Cerebellar nuclear complex (tissue), 1 donor: ENCODE measurements at regions not wholly inside any gene's neighbourhood (a gene's known extent, or its start where the extent isn't known, plus 50 kb on each side); places are given as distances from the start of the nearest gene placed in this dataset.

Experiments
- DNase-seq, 2 experiments: peaks; one replicate each; lab custom pipeline; 2025; lab: John Stamatoyannopoulos, UW

GRCh38 chr11:113634940-113635575 lies 71.0 kb downstream of the TMPRSS5 start:
- DNase-seq = no peak

- no peak for DNase-seq
These were observed 73.1 kb downstream of the TMPRSS5 start for GRCh38 chr11:113632981-113633380.

GRCh38 chr11:113629562-113629961 lies 76.5 kb downstream of the TMPRSS5 start:
- DNase-seq = no peak

DNA sequence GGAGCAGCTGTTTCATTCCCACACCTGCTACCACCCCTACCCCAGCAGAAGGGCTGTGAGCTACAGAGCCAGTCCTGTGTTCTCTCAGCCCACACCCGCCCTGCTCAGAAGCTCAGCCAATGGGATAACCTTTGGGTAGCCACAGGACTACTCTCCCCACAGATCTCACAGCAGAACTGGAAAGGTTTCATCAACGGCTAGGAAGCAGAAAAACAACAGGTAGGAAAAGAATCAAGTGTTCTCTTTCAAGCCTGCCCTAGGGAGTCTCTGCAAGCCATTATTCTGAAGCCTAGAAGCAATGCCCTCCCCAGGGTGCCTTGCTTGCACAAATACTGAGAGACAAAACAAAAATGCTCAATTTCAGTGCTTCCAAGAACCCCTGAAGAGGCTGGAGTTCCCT lies 77.2 kb downstream of the TMPRSS5 start:
- DNase-seq = no peak

DNA sequence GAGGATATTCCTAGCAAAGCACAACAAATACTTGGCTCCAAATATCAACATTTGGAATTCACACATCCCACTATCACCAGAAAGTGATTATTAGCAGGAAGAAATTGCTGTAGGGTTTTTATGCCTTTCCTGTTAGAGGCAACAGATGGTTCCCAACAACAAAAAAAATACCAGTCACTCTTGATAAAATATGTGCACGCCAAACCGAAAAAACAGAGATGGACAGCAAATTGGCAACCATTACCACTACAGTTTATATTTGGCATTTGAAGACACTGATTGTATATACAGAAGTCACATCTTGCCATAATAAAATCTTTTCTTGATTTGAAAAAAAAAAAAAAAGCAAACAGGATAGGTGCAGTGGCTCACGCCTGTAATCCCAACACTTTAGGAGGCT lies 78.2 kb downstream of the TMPRSS5 start:
- no peak for DNase-seq

DNA sequence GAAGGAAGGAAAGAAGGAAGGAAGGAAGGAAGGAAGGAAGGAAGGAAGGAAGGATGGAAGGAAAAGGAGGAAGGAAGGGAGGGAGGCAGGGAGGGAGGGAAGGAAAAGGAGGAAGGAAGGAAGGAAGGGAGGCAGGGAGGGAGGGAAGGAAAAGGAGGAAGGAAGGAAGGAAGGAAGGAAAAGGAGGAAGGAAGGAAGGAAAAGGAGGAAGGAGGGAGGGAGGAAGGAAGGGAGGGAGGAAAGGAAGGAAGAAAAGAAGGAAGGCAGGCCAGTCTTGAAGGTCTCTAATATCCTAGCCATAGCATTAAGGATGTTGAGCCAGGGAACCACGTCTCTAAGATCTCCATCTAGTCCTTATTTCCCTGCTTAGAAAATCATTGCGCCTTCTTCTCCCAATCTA lies 78.8 kb downstream of the TMPRSS5 start:
- DNase-seq = no peak

DNA sequence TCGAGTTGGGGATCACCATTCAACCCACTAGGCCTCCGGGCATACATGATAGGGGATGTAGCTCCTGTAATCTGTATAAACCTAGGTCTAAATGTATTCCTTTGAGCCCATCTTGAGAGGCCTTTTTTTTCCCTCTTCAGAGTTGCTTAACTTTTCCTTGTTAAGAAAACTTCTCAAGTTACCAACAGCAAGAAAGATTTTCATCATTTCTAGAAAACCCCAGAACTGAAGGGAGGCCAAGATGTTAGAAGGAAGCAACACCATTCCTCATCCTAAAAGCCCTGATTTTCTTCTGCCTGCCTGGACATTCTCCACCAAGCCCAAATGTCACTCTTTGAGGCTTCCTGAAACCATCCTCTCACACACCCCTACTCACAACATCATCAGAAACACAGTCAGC lies 79.4 kb downstream of the TMPRSS5 start:
- DNase-seq = no peak

DNA sequence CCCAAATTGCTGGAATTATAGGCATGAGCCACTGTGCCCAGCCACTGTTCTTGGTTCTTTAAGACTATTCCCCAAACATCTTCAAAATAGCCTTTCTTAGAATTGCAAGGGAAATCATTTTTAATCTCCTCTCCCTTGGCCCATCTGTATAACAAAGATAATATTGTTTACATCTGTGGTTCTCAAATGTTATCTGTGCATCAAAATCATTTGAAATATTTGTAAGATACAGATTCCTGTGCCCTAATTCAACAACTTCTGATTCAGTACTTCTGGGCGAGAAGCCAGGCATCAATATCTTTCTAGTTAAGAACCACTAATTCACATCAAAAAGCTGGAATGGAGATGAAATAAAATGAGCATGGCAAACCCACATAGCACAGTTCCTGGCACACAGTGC lies 83.0 kb downstream of the TMPRSS5 start:
- no peak for DNase-seq

DNA sequence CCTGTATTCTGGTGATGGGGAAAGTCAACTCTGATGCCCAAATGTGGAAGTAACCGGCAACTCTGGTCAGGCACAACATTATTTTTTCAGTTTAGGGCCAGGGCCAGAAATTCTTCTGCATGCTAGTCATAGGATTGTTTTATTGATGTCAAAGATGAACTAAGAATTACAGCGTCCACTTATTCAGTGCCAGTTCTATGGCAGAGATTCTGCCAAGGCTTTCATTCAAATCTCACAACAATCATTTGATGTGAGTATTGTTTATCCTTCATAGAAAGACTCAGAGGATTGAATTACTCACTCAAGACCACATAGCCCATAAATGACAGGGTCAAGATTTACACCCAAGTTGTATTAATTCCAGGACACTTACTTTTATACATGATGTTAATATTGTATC lies 87.7 kb downstream of the TMPRSS5 start:
- no peak for DNase-seq

DNA sequence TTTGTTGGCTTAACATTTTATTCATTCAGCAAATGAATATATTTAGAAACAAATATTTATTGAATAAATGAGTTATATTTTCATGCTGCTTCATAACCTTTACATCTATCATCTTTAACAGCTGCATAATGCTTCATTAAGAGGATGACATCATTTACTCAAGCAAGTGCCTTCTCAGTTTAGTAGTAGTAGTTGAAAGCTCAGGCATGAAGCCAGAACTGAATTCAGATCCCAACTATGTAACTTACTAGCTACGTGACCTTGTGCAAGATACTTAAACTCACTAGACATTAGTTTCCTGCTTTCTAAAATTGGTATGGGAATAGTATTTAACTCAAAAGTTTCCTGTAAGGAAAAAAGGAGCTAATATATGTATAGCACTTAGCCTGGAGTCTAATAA lies 90.3 kb downstream of the TMPRSS5 start:
- DNase-seq = no peak

DNA sequence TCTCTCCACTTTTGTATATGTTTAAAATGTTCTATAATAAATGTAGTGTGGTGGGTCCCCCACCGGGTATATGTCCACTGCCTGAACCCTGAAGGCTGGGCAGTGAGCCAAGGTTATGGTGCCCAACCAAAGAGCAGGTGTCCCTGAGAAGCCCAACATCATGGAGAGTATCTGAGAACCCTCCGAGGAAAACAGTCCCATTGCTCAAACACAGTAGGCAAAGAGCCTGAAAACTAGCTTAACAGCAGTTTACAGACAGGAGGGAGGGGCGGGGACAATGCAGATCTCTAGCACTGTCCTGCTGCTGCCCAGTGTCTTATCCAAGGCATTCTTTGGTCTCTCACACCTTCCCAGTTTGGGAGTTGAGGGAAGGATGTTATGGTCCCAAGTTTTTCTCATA lies 91.0 kb downstream of the TMPRSS5 start:
- no peak for DNase-seq

DNA sequence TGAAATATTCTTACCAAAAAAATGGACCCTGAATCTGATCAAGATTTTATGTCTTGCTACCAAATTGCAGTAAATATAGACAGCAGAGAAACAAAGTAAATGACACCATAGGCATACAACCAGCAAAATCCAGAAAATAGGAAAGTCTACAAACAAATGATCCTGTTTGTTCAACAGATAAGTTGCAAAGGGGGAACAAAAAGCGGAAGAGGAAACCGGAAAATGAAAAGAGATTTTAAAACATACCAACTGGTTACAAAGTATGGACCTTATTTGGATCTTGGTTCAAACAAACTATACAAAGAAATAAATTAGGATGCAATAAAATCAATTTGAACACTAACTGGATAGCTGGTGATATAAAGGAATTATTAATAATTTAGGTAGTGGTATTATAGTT lies 92.0 kb downstream of the TMPRSS5 start:
- DNase-seq = no peak

DNA sequence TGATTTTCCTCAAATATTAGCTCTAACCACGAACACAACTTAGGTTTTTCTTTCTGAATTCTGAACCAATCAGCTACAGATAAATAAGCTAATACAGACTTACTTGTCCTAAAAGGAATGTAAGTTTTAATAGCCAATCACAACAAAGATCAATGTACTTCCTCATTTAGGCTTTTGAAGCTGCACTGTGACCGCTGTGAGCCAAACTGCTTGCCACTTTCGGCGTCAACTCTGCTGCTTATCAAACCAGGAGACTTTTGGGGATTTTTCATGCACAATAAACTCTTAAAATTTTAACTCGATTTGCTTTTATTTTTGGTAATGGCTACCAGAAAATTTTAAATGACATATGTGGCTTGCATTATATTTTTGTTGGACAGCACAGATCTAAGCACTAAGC lies 92.5 kb downstream of the TMPRSS5 start:
- DNase-seq = no peak

DNA sequence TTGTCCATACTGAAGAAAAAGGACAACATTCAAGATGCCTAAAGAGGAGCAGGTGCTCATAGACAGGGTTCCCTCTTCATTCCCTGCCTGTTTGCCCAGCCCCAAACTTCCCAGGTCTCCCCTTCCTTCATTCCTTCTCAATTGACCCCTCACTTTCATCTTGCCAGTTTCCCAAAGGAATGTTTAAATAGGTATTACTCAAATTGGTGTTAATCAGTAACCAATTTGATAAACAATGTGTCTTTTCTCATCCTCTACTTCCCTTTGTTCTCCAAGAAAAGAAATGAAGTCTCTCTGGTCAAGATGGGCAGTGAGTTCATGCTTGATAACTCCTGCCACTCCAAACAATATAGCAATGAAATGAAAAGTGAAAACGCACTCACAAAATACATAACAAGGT lies 101.9 kb downstream of the TMPRSS5 start:
- DNase-seq = no peak

DNA sequence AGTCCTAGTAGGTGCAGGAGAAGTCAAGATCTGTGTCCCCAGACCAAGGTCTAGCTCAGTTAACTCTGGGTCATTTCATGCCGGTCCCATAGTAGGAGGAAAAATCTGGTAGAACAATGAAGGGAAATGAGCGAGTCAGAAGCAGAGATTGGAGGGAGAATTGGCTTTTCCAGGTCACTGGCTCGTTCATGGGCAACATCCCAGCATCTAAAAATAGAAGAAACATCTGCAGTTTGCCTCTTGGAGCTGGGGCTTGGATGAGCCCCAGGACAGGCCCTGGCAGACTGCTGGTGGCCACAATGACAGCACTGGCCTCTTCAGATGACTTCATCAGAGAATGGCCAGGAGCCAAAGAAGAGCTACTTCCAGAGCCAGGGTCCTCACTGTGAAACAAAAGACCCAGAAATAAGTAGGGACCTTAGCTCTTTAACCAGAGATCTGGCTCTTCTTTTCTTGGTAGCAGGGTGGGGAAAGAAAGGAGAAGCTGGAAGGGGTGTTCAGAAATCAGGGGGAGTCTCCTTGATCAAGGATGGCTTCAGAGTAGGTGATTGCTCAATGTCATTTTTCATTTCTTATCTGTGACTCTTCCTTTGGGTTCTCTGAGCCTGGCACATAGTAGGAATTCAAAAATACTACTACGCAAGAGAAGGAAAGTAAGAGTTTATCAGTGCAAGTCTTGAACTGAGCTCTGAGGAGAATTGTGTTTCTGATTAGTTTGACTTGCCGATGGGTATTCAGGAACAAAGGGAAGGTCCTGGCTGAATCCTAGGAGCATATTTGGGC lies 102.6 kb downstream of the TMPRSS5 start:
- no peak for DNase-seq

DNA sequence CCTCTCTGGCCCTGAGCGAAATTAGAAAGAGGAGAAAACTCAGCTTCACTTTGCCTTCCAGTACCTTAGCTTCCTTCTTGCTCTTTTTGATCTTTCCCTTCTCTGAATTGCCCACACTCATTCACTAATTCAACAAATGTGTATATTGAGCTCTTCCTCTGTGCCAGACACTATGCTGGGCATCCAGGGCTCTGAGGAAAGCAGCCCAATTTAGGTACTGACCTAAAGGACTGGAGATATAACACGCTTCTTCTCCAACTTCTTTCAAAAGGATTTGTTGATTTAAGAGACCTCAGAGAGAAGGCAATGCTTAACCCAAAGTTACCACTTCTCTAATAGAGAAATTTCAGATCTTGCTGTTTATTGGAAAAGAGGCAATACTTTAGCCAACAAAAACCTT lies 103.6 kb downstream of the TMPRSS5 start:
- DNase-seq = no peak

- no peak for DNase-seq
These were observed 109.5 kb downstream of the TMPRSS5 start for GRCh38 chr11:113596658-113597057.

GRCh38 chr11:113595810-113596594 lies 110.1 kb downstream of the TMPRSS5 start:
- no peak for DNase-seq

- DNase-seq = no peak
These were observed 112.3 kb downstream of the TMPRSS5 start for GRCh38 chr11:113593698-113594308.

DNA sequence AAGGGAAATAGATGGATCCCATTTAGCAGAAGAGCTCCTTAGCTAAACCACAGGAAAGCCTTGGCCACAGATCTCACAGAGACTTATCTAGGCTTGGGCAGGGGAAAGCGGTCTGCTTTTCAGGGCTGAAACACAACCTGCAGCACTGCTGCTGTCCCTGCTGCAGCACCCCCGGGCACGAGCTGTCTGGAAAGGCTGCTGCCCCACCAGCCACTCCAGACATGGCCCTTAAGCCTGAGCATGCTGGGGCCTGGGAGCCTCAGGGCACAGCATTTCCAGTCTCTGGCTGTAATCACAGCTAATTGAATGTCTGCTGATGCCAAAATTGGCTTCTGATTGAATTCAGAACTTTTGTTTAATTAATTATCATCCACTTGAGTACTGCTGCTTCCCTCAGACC lies 115.0 kb downstream of the TMPRSS5 start:
- DNase-seq = no peak

DNA sequence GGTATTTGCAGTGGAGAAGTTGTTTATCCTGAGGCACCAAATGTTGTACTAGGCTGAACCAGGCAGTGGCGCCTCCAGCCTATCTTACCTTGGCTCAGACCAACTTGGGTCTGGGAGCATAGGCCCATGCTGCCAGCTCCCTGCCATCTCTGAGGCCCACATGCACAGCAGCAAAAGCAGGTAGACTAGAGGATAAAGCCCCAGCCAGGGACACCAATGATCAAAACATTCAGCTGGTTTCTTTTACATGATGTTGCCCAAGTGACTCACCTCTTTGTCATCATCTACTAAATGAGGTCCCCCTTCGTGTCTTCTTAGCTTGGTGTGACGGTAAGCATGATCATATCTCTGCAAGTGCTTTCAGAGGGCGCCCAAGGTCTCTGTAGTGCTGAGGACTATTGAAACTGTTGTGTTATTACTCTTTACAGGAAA lies 112.1 kb upstream of the DRD2 start:
- DNase-seq = no peak

GRCh38 chr11:113584371-113584770 lies 109.2 kb upstream of the DRD2 start:
- no peak for DNase-seq

DNA sequence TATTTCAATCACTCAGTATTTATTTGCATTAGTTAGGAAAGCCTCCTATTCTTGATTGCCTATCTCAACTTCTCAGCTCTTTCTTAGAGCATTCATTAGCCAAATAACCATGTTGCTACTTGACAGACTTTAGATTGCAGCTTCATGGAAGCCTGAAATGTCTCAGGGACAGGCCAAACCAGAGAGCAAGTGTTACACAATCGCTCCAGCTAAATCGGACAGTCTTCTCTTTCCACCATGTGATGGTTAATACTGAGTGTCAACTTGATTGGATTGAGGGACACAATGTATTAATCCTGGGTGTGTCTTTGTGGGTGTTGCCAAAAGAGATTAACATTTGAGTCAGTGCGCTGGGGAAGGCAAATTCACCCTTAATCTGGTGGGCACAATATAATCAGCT lies 106.5 kb upstream of the DRD2 start:
- DNase-seq = no peak
